Stomach (tissue), 8 donors: ENCODE measurements at regions not wholly inside any gene's neighbourhood (a gene's known extent, or its start where the extent isn't known, plus 50 kb on each side); places are given as distances from the start of the nearest gene placed in this dataset.
"Not testable (repeated sequence)": the region's sequence is repeated elsewhere in the genome, so short reads cannot be mapped to it uniquely, and the experiment has no call there.

Experiments used
- DNase-seq, 2 donors: peaks; one replicate each; pipeline versions ENCODE4 v3.0.0 to v3.0.0-alpha.2; 2013 to 2019
- H3K27ac ChIP-seq, 5 donors: fragments of 200-600 bp in 4 of 5; sonication (generic) in 4 of 5; one replicate each; pipeline ENCODE4 v1.5.1; 2013 to 2019; ENCODE audit warnings: mild to moderate bottlenecking in 1 of 5, moderate library complexity in 1 of 5
- H3K27me3 ChIP-seq, 3 donors: fragments of 200-600 bp; sonication (generic); one replicate each; pipeline ENCODE4 v1.5.1; 2017 to 2019; ENCODE audit warnings: mixed run types in 1 of 3
- H3K36me3 ChIP-seq, 4 donors: fragments of 200-600 bp; sonication (generic); 1 replicate in 3 of 4; 2 replicates in 1 of 4; pipeline ENCODE4 v1.5.1; 2016 to 2019
- H3K4me1 ChIP-seq, 4 donors: fragments of 200-600 bp; sonication (generic); one replicate each; pipeline ENCODE4 v1.5.1; 2016 to 2019
- H3K4me3 ChIP-seq, 4 donors: fragments of 200-600 bp; sonication (generic) in 3 of 4; one replicate each; pipeline ENCODE4 v1.5.1; 2016 to 2019; ENCODE audit warnings: mild to moderate bottlenecking in 1 of 4
- H3K9me3 ChIP-seq, 4 donors: fragments of 200-600 bp; sonication (generic); one replicate each; pipeline ENCODE4 v1.5.1; 2016 to 2019
- CTCF ChIP-seq, 7 experiments: fragments of 450-650 bp in 4 of 7; fragments of 200-600 bp in 3 of 7; sonication (generic) in 3 of 7; IDR thresholded peaks; one replicate each; pipeline ENCODE4 v1.5.1; 2016 to 2019; ENCODE audit warnings: antibody characterized with exemption in 7 of 7, control low read depth in 2 of 7, mild to moderate bottlenecking in 1 of 7
- EP300 ChIP-seq: sonication (generic); formaldehyde crosslinking; IDR thresholded peaks from one replicate; pipeline ENCODE4 v1.6.1; 2017; ENCODE audit warnings: antibody characterized with exemption
- POLR2A ChIP-seq, 4 donors: fragments of 450-650 bp; IDR thresholded peaks; one replicate each; pipeline ENCODE4 v1.6.1; 2016; ENCODE audit warnings: antibody characterized with exemption in 4 of 4, control low read depth in 2 of 4, mild to moderate bottlenecking in 1 of 4, moderate library complexity in 1 of 4
- POLR2AphosphoS5 ChIP-seq, 3 donors: sonication (generic); formaldehyde crosslinking; IDR thresholded peaks; one replicate each; pipeline ENCODE4 v1.6.1; 2016; ENCODE audit warnings: antibody characterized with exemption in 3 of 3
- WGBS, 5 donors: extraction: QIAGEN DNeasy Blood & Tissue Kit in 3 of 5; methylation state at CpG; one replicate each; pipeline versions ENCODE4 v1.1.5 to v1.1.7; 2013 to 2018; 5-methylcytosine and 5-hydroxymethylcytosine counted together
- intact Hi-C: fragments of 100-400 bp; cut with DNase I; formaldehyde crosslinking; loops from one replicate; pipeline ENCODE4 v1.15.1; 2023; ENCODE audit warnings: low total_unique reads
- donor health status: healthy with polysubstance abuse.
- donor health status: Bipolar disorder and iron deficiency.
- donor health status: healthy.

DNA sequence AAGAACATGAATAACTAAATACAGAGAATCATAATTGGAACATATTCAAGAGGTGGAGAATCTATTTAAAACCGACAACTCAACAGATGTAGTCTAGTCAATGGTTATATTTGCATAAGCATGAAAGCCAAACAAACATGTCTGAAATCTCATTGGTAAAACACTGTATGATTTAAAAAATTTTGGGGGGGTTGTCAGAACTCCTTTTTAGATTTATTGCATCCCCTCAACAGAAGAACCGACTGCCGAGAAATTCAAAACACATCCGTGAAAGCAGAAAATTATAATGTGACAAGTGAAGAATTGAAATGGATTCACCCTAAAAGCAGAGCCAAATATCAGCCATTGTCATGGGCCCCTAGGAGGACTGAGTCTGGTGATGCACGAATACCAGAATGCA is 633.4 kb upstream of the KCNMB2 start:
- Histone ChIP-seq H3K27me3 (no peaks in the 10 kb centered on the region), H3K27ac (no peak overlapping the region), H3K9me3 (peaks cover 7 to 35% (median 31%) of the 10 kb centered on the region in 4 donors), H3K4me3 (no peak overlapping the region), H3K4me1 (peaks cover 3 to 22% (median 9%) of the 10 kb centered on the region in 4 donors), H3K36me3 (no peaks in the 10 kb centered on the region)
- intact Hi-C loops = no loop called here
- no peak for DNase-seq
- TF ChIP-seq POLR2A (IDR thresholded peaks at IDR 0.05) (no peak), POLR2AphosphoS5 (IDR thresholded peaks at IDR 0.05) (no peak), CTCF (IDR thresholded peaks at IDR 0.05) (no peak), EP300 (no peak)
- WGBS, 5 donors = 95 to 97% (median 96%) methylated on average over 5 of the region's 5 CpGs

DNA sequence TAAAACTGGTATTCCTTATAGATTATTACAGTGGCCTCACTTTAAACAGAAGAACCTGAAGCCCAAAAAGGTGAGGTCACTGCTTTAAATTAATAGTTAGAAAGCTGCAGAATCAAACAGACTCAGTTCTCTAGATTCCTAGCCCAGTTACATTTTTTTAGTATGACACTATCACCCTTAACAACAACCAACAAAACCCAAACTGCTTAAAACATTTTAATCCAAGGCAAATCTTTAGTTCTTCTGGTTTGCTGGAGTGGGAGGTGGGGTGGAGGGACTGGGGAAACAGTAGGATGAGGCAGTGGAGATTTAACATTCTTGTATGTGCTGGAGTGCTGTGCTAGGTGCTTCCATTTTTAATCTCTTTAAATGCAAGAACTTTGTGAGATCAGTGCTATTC is 631.6 kb upstream of the KCNMB2 start:
- Histone ChIP-seq H3K36me3 (no peaks in the 10 kb centered on the region), H3K27me3 (no peaks in the 10 kb centered on the region), H3K4me3 (no peak overlapping the region), H3K4me1 (peaks cover 3 to 22% (median 9%) of the 10 kb centered on the region in 4 donors), H3K9me3 (peaks cover 4 to 19% (median 15%) of the 10 kb centered on the region in 4 donors), H3K27ac (peak overlapping the region in 2 of 5 donors; percentile 36 to 64)
- no peak for TF ChIP-seq POLR2A (IDR thresholded peaks at IDR 0.05)
- intact Hi-C loops = no loop called here
- no peak for DNase-seq

DNA sequence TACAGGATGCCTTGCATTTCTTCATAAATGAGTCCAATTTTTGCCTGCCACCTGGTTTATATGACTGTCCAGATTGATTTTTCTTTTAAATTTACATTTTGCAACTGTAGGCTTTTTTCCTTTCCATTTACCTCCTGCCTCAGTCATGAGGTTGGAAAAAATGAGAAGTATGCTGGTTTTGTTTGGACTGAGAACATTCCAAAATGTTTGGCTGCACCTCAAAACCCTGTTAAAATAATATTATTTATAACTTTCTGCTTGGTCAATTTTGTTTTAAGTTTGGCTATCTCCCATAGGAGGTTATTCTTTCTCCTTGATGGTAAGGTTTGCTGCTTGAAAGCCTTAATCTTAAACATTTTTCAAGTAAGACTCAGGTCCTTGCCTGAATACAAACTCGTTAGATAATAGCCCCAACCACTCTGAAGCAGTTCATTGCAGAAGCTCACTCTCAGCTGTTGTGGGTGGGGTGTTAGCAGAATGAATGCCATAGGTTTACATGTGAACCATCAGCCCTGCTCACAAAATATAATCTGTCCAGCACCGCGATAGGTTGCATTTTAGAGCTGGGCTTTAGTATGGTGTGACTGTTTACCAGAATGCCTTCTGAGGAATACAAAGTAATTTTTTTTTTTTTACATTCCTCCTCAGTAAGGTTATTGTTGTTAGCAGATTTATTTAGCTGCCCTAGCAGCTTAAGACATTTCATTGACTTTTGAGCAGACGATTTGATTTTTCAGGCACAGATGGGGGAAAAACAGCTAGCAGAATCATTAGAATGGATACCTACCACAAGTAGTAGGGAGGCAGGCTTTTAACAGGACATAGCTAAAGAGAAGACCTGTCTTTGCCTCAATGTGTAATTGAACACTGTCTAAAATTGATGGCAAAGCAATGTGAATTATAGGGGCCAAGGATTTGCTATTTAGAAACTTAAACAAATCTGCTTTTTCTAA is 630.8 kb upstream of the KCNMB2 start:
- Histone ChIP-seq H3K4me3 (no peak overlapping the region), H3K4me1 (peaks cover 3 to 22% (median 9%) of the 10 kb centered on the region in 4 donors), H3K9me3 (peaks cover 0 to 11% (median 6%) of the 10 kb centered on the region in 4 donors), H3K27me3 (no peaks in the 10 kb centered on the region), H3K36me3 (no peaks in the 10 kb centered on the region), H3K27ac (peak overlapping the region in 4 of 5 donors; percentile 32 to 64 (median 40))
- TF ChIP-seq POLR2A (IDR thresholded peaks at IDR 0.05) (no peak), POLR2AphosphoS5 (IDR thresholded peaks at IDR 0.05) (no peak)
- peak in 1 of 2 donors; percentile 39 for DNase-seq
- WGBS, 5 donors = 44 to 65% (median 62%) methylated on average over 4 of the region's 4 CpGs
- intact Hi-C loops = no loop called here

DNA sequence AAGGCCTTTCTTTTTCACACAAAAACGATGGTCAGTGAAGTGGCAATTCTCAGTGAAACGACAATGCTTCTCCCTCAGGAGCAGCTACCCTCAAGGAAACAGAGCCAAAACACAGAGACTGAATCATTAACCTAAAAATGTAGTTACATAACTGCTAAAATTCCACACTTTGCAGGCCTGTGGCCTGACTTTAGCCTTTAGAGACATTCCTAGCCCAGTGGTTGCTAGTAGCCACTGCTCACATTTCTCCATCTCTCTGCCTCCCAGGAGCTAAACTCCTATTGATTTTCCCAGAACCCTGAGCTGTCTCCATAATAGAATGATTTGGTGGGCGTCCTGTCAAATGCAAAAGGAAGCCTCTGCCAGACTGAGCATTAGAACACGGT is 630.1 kb upstream of the KCNMB2 start:
- Histone ChIP-seq H3K4me1 (peaks cover 3 to 22% (median 9%) of the 10 kb centered on the region in 4 donors), H3K9me3 (peaks cover 0 to 4% (median under 1%) of the 10 kb centered on the region in 4 donors), H3K4me3 (no peak overlapping the region), H3K27ac (peak overlapping the region in 4 of 5 donors; percentile 32 to 64 (median 40)), H3K36me3 (no peaks in the 10 kb centered on the region), H3K27me3 (no peaks in the 10 kb centered on the region)
- TF ChIP-seq POLR2AphosphoS5 (IDR thresholded peaks at IDR 0.05) = peak in 1 of 3 donors; percentile 11
- TF ChIP-seq CTCF (IDR thresholded peaks at IDR 0.05) = no peak
- DNase-seq = peak in 1 of 2 donors; percentile 15
- WGBS, 5 donors = 54 to 75% (median 65%) methylated on average over 4 of the region's 4 CpGs
- intact Hi-C loops = no loop called here

DNA sequence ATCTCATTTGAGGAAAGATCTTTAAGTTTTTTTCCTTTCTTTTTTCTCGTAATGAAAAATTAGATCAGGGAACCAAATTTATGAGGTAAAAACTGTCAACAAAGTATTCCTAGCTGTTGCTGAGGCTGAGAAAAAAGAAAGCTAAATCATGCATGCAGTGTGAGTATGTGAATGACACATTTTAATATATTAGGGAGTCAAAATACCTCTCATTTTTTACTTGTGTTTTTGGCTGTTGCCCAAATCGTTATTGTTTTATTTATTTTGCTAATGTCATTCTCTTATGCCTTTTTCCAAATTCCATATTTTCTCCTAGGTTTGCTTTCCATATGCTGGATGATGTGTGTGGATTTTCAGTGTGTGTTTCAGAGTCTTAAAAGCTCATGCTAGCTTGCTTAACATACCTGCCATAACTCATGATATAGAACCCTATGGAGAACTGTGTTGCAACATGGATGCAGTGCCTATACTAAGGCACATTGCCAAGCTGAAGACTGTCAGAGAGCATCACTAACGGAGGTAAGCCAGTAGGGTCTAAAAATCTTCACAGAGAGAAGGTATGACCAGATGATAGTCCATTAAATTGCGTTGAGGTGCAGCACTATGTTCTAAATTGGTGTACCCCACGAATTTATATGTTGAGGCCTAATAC is 629.5 kb upstream of the KCNMB2 start:
- no peak for TF ChIP-seq POLR2AphosphoS5 (IDR thresholded peaks at IDR 0.05)
- TF ChIP-seq EP300 = no peak
- no peak for TF ChIP-seq POLR2A (IDR thresholded peaks at IDR 0.05)
- TF ChIP-seq CTCF (IDR thresholded peaks at IDR 0.05) = no peak
- Histone ChIP-seq H3K9me3 (no peaks in the 10 kb centered on the region), H3K27me3 (no peaks in the 10 kb centered on the region), H3K4me1 (peaks cover 3 to 22% (median 9%) of the 10 kb centered on the region in 4 donors), H3K27ac (peak overlapping the region in 3 of 5 donors; percentile 36 to 64 (median 45)), H3K4me3 (no peak overlapping the region), H3K36me3 (no peaks in the 10 kb centered on the region)
- DNase-seq = no peak
- intact Hi-C loops = no loop called here
- 78 to 91% (median 90%) methylated on average over 5 of the region's 5 CpGs for WGBS, 5 donors

- H3K27ac ChIP-seq, DNase-seq, H3K27me3 ChIP-seq, H3K9me3 ChIP-seq, H3K4me3 ChIP-seq, H3K36me3 ChIP-seq, intact Hi-C loops: not testable (repeated sequence)
- H3K4me1 ChIP-seq = peaks cover 3 to 22% (median 9%) of the 10 kb centered on the region in 4 donors
- WGBS, 5 donors = 87 to 89% (median 89%) methylated on average over 6 of the region's 6 CpGs
Measured at GRCh38 chr3:177909530-177909929, 626.7 kb upstream of the KCNMB2 start.
